ENCODE measurements at regions not wholly inside any gene's neighbourhood (a gene's known extent, or its start where the extent isn't known, plus 50 kb on each side); places are given as distances from the start of the nearest gene placed in this dataset.

DNA sequence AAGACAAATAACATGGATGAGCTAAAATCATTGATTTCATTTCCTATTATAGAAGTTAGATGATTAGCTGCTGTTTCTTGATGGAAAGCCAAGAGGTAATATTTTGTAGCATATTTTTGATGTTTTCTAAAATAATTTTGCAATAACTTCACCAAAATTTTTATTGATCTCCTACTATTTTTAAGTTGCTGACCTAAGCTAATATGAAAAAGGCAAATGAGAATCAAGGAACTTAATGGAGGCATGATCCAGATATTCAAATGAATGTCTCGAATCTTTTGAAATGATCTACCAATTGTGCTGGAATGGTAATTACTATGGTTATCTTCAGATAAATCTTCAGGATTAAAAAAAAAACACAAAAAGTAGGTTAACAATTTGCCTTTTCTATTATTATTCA, 1591.4 kb upstream of the PCDH7 start:
- Histone ChIP-seq H3K4me3 (ENCODE audit: low read length) (no peak overlapping the region), H3K27me3 (replicated peaks; ENCODE audit: control insufficient read depth, insufficient read depth, low read length) (no peaks in the 10 kb centered on the region), H3K9me3 (ENCODE audit: control insufficient read depth, low read length) (no peaks in the 10 kb centered on the region), H3K36me3 (ENCODE audit: control insufficient read depth, insufficient read depth, low read length, severe bottlenecking) (no peaks in the 10 kb centered on the region), H3K4me1 (ENCODE audit: control insufficient read depth, insufficient read depth, low read length) (no peaks in the 10 kb centered on the region), H3K9ac (ENCODE audit: low read length) (no peak overlapping the region)
- no peak for DNase-seq (ENCODE audit: low read depth)

DNA sequence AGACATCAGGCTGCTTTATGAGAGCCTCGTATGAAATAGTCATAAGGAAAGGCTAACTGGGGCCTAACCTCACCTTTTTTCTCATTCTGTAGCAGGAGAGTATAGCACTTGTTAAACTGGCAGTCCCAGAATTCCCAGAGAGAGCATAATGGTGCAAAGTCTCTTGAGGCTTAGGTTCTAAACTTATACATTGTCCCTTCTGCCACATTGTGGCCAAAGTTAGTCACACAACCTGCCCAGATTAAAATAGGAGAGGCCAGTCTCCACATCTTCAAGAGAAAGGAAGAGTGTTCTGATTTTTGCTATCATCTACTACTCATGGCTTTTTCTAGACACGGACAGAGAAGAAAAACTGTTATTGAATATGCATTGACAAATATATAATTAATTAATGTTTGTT, 1588.9 kb upstream of the PCDH7 start:
- Histone ChIP-seq H3K27me3 (replicated peaks; ENCODE audit: control insufficient read depth, insufficient read depth, low read length) (no peaks in the 10 kb centered on the region), H3K9me3 (ENCODE audit: control insufficient read depth, low read length) (no peaks in the 10 kb centered on the region), H3K36me3 (ENCODE audit: control insufficient read depth, insufficient read depth, low read length, severe bottlenecking) (no peaks in the 10 kb centered on the region), H3K9ac (ENCODE audit: low read length) (no peak overlapping the region), H3K4me1 (ENCODE audit: control insufficient read depth, insufficient read depth, low read length) (no peaks in the 10 kb centered on the region), H3K4me3 (ENCODE audit: low read length) (no peak overlapping the region)
- no peak for DNase-seq (ENCODE audit: low read depth)

DNA sequence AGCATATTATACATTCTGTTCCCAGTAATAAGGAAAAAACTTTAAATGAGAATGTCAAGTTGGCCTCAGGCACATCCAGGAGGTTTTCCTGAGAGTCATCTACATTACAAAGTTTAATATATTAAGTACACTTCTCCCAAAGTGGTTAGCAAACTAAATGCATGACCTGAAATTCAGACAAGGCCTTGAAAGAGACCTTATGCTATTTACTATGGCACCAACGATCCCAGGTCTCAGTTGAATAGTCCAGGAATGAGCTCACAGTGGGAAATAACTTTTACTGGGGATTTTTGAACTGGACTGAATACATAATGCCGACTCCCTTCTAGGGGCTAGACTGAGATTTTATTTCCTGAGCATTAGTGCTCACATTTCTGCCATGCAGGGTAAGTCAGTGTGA, 1577.5 kb upstream of the PCDH7 start:
- Histone ChIP-seq H3K4me3 (ENCODE audit: low read length) (no peak overlapping the region), H3K4me1 (ENCODE audit: control insufficient read depth, insufficient read depth, low read length) (no peaks in the 10 kb centered on the region), H3K9ac (ENCODE audit: low read length) (no peak overlapping the region), H3K9me3 (ENCODE audit: control insufficient read depth, low read length) (no peaks in the 10 kb centered on the region), H3K36me3 (ENCODE audit: control insufficient read depth, insufficient read depth, low read length, severe bottlenecking) (no peaks in the 10 kb centered on the region), H3K27me3 (replicated peaks; ENCODE audit: control insufficient read depth, insufficient read depth, low read length) (no peaks in the 10 kb centered on the region)
- no peak for DNase-seq (ENCODE audit: low read depth)

DNA sequence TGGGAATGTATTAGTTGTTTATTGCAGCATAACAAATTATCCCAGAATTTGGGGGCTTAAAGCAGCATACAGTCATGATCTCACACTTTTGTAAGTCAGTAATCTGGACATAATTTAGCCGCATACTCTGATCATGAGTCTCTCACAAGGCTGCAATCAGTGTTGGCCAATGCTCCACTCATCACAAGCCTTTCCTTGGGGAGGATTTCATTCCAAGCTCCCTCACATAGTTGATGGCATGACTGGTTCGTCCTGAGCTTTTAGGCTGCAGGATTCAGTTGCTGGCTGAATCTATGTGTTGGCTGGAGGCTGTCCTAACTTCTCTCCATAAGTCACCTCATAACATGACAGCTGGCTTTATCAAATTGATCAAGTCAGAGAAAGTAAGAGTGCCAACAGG, 1568.6 kb upstream of the PCDH7 start:
- H3K4me3 ChIP-seq (ENCODE audit: low read length): no peak overlapping the region
- no peaks in the 10 kb centered on the region for H3K27me3 ChIP-seq (replicated peaks; ENCODE audit: control insufficient read depth, insufficient read depth, low read length)
- H3K9me3 ChIP-seq (ENCODE audit: control insufficient read depth, low read length): no peaks in the 10 kb centered on the region
- no peak overlapping the region for H3K9ac ChIP-seq (ENCODE audit: low read length)
- H3K4me1 ChIP-seq (ENCODE audit: control insufficient read depth, insufficient read depth, low read length): no peaks in the 10 kb centered on the region
- DNase-seq (ENCODE audit: low read depth): peak; percentile 29
- H3K36me3 ChIP-seq (ENCODE audit: control insufficient read depth, insufficient read depth, low read length, severe bottlenecking): no peaks in the 10 kb centered on the region

DNA sequence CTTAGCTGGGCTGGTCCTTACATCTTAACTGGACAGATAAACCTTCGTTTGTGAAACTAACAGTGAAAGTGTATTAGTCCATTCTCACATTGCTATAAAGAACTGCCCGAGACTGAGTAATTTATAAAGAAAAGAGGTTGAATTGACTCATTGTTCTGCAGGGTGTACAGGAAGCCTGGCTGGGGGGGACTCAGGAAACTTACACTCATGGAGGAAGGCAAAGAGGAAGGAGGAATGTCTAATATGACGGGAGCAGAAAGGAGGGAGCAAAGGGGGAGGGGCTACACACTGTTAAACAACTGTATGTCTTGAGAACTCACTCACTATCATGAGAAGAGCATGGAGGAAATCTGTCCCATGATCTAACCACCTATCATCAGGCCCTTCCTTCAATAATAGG, 1566.5 kb upstream of the PCDH7 start:
- Histone ChIP-seq H3K9ac (ENCODE audit: low read length) (no peak overlapping the region), H3K4me3 (ENCODE audit: low read length) (no peak overlapping the region), H3K36me3 (ENCODE audit: control insufficient read depth, insufficient read depth, low read length, severe bottlenecking) (no peaks in the 10 kb centered on the region), H3K4me1 (ENCODE audit: control insufficient read depth, insufficient read depth, low read length) (no peaks in the 10 kb centered on the region), H3K27me3 (replicated peaks; ENCODE audit: control insufficient read depth, insufficient read depth, low read length) (no peaks in the 10 kb centered on the region), H3K9me3 (ENCODE audit: control insufficient read depth, low read length) (no peaks in the 10 kb centered on the region)
- no peak for DNase-seq (ENCODE audit: low read depth)

DNA sequence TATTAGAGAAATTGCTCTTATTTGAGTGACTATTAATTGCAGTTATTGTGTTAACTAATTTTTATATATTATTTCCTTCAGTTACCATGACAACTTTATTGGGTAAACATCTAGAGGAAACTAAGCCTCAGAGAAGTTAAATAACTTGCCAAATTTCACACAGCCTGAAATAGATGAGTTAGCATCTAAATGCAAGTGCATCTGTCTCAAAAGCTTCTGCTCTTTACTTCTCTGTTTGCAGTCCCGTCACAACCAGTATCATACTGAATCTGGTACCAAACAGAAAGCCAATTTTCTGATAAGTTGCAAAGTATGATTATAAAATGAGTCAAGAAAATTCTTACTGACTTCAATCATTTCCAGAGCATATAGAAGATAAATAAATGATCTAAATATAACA, 1544.9 kb upstream of the PCDH7 start:
- Histone ChIP-seq H3K9ac (ENCODE audit: low read length) (no peak overlapping the region), H3K36me3 (ENCODE audit: control insufficient read depth, insufficient read depth, low read length, severe bottlenecking) (no peaks in the 10 kb centered on the region)

DNA sequence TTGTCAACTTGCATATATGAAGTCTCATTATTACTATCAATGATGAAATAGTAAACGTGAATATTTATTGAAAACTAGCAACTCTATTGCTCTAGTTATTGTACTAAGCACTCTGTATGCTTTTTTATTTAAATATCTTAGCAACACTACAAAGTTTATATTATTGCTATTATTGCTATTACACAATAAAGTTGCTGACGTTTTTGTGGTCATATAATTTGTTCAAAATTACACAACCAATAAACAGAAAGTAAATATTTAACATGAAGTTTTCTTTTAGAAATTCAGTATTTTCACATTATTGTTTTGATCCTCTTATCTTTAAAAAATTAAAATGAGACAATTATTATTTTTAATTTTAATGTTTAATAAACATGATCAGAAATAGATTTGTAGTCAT, 1521.1 kb upstream of the PCDH7 start:
- DNase-seq (ENCODE audit: low read depth): peak; percentile 11
- Histone ChIP-seq H3K4me1 (ENCODE audit: control insufficient read depth, insufficient read depth, low read length) (no peaks in the 10 kb centered on the region), H3K27me3 (replicated peaks; ENCODE audit: control insufficient read depth, insufficient read depth, low read length) (no peaks in the 10 kb centered on the region), H3K9me3 (ENCODE audit: control insufficient read depth, low read length) (peaks cover 2% of the 10 kb centered on the region), H3K4me3 (ENCODE audit: low read length) (no peak overlapping the region), H3K36me3 (ENCODE audit: control insufficient read depth, insufficient read depth, low read length, severe bottlenecking) (no peaks in the 10 kb centered on the region), H3K9ac (ENCODE audit: low read length) (no peak overlapping the region)

More for the DNA sequence above, 1544.9 kb upstream of the PCDH7 start:
- no peak for DNase-seq (ENCODE audit: low read depth)
- no peaks in the 10 kb centered on the region for H3K9me3 ChIP-seq (ENCODE audit: control insufficient read depth, low read length)
- no peaks in the 10 kb centered on the region for H3K27me3 ChIP-seq (replicated peaks; ENCODE audit: control insufficient read depth, insufficient read depth, low read length)
- no peaks in the 10 kb centered on the region for H3K4me1 ChIP-seq (ENCODE audit: control insufficient read depth, insufficient read depth, low read length)
- H3K4me3 ChIP-seq (ENCODE audit: low read length): no peak overlapping the region

DNA sequence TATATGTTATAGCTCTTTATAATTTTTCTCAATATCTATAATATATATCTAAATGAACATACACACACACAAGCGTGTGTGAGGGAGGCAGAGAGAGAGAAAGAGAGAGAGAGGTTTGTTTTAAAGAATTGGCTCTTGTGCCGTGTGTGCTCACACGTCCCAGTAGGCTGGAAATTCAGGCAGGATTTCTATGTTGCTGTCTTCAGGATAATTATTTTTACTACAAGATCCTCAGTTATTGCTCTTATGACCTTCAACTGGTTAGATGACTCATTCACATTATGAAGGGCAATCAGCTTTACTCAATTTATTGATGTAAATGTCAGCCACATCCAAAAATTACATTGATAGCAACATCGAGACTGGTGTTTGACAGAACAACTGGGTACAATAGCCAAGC, 1520.7 kb upstream of the PCDH7 start:
- Histone ChIP-seq H3K36me3 (ENCODE audit: control insufficient read depth, insufficient read depth, low read length, severe bottlenecking) (no peaks in the 10 kb centered on the region), H3K4me3 (ENCODE audit: low read length) (no peak overlapping the region), H3K27me3 (replicated peaks; ENCODE audit: control insufficient read depth, insufficient read depth, low read length) (no peaks in the 10 kb centered on the region), H3K4me1 (ENCODE audit: control insufficient read depth, insufficient read depth, low read length) (no peaks in the 10 kb centered on the region), H3K9me3 (ENCODE audit: control insufficient read depth, low read length) (peaks cover 2% of the 10 kb centered on the region), H3K9ac (ENCODE audit: low read length) (no peak overlapping the region)
- peak; percentile 3 for DNase-seq (ENCODE audit: low read depth)

DNA sequence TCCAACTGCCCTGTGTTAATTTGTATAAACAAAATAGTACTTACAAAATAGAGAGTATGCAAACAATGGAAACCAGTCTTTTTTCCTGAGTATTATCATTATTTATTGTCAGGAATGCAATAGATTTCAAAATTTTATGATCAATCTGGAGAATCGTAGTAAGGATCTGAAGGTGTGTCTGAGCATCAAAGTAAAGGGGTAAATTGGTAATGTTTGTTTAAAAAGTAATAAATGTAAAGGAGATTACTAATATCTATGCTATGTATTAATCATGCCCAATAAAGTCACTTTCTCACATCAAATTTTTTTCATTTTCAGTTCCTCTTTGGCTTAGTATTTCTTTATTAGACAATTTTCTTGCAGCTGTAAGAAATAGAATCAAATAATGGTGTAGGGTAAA, 1507.1 kb upstream of the PCDH7 start:
- no peak for DNase-seq (ENCODE audit: low read depth)
- Histone ChIP-seq H3K4me3 (ENCODE audit: low read length) (no peak overlapping the region), H3K9ac (ENCODE audit: low read length) (no peak overlapping the region), H3K4me1 (ENCODE audit: control insufficient read depth, insufficient read depth, low read length) (no peaks in the 10 kb centered on the region), H3K36me3 (ENCODE audit: control insufficient read depth, insufficient read depth, low read length, severe bottlenecking) (no peaks in the 10 kb centered on the region), H3K27me3 (replicated peaks; ENCODE audit: control insufficient read depth, insufficient read depth, low read length) (no peaks in the 10 kb centered on the region), H3K9me3 (ENCODE audit: control insufficient read depth, low read length) (no peaks in the 10 kb centered on the region)

DNA sequence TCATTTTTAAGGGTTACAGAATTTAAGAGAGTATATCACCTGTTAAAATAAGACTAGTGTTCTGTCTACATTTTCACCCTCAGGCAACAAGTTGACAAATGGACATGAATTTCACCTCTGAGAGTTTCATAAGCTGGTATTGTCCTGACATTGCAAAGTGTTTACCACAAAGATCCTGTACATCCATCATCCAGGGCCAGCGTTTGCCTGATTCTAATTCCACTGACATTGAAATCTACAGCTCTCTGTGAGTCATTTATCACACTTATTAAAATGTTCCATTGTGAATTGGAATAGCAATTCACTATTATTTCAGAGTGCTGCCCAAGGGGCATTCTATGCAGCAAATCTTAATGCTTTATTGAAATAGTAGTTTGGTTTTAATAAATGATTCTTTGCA, 1499.4 kb upstream of the PCDH7 start:
- Histone ChIP-seq H3K4me1 (ENCODE audit: control insufficient read depth, insufficient read depth, low read length) (no peaks in the 10 kb centered on the region), H3K27me3 (replicated peaks; ENCODE audit: control insufficient read depth, insufficient read depth, low read length) (no peaks in the 10 kb centered on the region), H3K36me3 (ENCODE audit: control insufficient read depth, insufficient read depth, low read length, severe bottlenecking) (no peaks in the 10 kb centered on the region), H3K4me3 (ENCODE audit: low read length) (no peak overlapping the region), H3K9ac (ENCODE audit: low read length) (no peak overlapping the region), H3K9me3 (ENCODE audit: control insufficient read depth, low read length) (no peaks in the 10 kb centered on the region)
- no peak for DNase-seq (ENCODE audit: low read depth)

DNA sequence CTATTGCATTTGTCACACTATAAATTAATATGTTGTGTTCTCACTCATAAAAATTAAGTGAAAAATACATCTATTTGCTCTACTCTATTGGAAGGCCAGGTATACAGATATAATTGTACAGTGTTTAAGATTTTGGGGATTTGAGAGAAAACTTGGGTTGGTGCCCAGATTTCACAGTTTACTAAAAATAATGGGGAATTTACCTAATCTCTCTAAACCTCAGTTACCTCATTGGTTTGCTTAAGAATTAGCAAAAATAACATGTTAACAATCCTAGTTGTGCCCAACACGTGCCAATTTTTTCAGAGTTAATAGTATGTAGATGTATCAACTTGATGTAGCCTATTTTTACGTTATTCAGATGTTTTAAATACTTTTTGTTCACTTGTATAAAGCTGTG, 1495.3 kb upstream of the PCDH7 start:
- Histone ChIP-seq H3K4me1 (ENCODE audit: control insufficient read depth, insufficient read depth, low read length) (no peaks in the 10 kb centered on the region), H3K4me3 (ENCODE audit: low read length) (no peak overlapping the region), H3K9me3 (ENCODE audit: control insufficient read depth, low read length) (no peaks in the 10 kb centered on the region), H3K27me3 (replicated peaks; ENCODE audit: control insufficient read depth, insufficient read depth, low read length) (no peaks in the 10 kb centered on the region), H3K9ac (ENCODE audit: low read length) (no peak overlapping the region), H3K36me3 (ENCODE audit: control insufficient read depth, insufficient read depth, low read length, severe bottlenecking) (no peaks in the 10 kb centered on the region)
- no peak for DNase-seq (ENCODE audit: low read depth)

DNA sequence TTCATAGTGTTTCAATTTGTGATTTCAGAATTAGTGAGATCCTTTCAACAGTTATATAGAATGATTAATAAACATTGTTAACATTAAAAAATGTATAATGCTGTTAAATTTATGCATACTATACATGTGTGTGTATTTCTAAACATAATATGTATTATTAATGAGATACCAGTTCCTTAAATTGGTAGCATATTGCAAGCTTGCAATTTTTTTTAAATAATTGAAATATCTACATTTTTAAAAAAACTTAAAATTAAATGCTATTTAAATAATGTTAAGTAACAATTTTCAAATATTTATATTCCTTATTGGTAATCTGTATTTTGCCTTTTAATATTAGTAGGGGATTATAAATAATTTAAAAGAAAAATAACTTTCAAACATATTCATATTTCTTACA, 1479.5 kb upstream of the PCDH7 start:
- no peak for DNase-seq (ENCODE audit: low read depth)
- Histone ChIP-seq H3K4me3 (ENCODE audit: low read length) (no peak overlapping the region), H3K36me3 (ENCODE audit: control insufficient read depth, insufficient read depth, low read length, severe bottlenecking) (no peaks in the 10 kb centered on the region)

More for the DNA sequence above, 1479.5 kb upstream of the PCDH7 start:
- H3K9ac ChIP-seq (ENCODE audit: low read length): no peak overlapping the region
- no peaks in the 10 kb centered on the region for H3K9me3 ChIP-seq (ENCODE audit: control insufficient read depth, low read length)
- no peaks in the 10 kb centered on the region for H3K4me1 ChIP-seq (ENCODE audit: control insufficient read depth, insufficient read depth, low read length)
- no peaks in the 10 kb centered on the region for H3K27me3 ChIP-seq (replicated peaks; ENCODE audit: control insufficient read depth, insufficient read depth, low read length)

Measured in adipocyte (in vitro differentiated cells).